ENCODE measurements at regions not wholly inside any gene's neighbourhood (a gene's known extent, or its start where the extent isn't known, plus 50 kb on each side); places are given as distances from the start of the nearest gene placed in this dataset.

DNA sequence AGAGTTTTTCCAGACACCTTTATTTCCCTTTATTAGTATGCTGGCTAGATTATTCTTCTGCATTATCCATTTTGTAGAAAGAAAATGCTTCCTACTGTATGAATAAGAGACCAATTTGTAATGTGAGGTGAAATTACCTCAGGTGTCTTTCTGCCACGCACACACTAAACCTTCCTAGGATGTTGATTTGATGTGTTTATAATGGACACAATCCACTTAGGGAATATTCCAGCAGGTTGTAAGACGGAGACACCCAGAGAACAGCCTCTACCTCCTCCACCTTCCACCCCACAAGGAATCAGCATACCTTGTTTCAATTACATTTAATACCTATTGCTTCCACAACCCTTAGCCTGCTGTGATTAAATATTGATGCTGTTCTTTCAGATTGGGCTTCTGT is 379.1 kb upstream of the KIRREL3 start:
- no peak overlapping the region for H3K23ac ChIP-seq (ENCODE audit: low read length in 2 of 2)
- H3K9ac ChIP-seq (ENCODE audit: low read length), result no peak overlapping the region
- no peak overlapping the region for H2BK12ac ChIP-seq (ENCODE audit: low read length in 2 of 2)
- no peak overlapping the region for H3K4me3 ChIP-seq (ENCODE audit: insufficient read depth in 1 of 2, low read depth in 1 of 2, low read length in 2 of 2)
- H4K91ac ChIP-seq (ENCODE audit: low read length), result no peak overlapping the region
- no peak overlapping the region for H3K27ac ChIP-seq (ENCODE audit: low read length, poor library complexity, severe bottlenecking)
- H3K14ac ChIP-seq (ENCODE audit: low read length in 2 of 2), result no peak overlapping the region
- no peak overlapping the region for H2BK15ac ChIP-seq (ENCODE audit: low read depth, poor library complexity, severe bottlenecking)
- H3K36me3 ChIP-seq (ENCODE audit: control insufficient read depth in 1 of 2, insufficient read depth in 2 of 2, low read depth in 1 of 2, low read length in 2 of 2), result no peaks in the 10 kb centered on the region
- H2AFZ ChIP-seq (ENCODE audit: low read depth, low read length), result no peak overlapping the region
- H3K4me1 ChIP-seq (ENCODE audit: control insufficient read depth, insufficient read depth, low read depth, low read length), result no peaks in the 10 kb centered on the region
- H2BK120ac ChIP-seq (ENCODE audit: low read depth, low read length), result no peak overlapping the region
- H3K18ac ChIP-seq (ENCODE audit: low read depth in 1 of 2, low read length in 2 of 2), result no peak overlapping the region
- DNase-seq, result no peak
- H3K9me3 ChIP-seq (ENCODE audit: control insufficient read depth, low read length), result no peaks in the 10 kb centered on the region
- no peak overlapping the region for H2AK5ac ChIP-seq (ENCODE audit: low read length, severe bottlenecking)
- no peaks in the 10 kb centered on the region for H3K79me1 ChIP-seq (replicated peaks; ENCODE audit: low read length, poor library complexity, severe bottlenecking)
- no peak overlapping the region for H4K8ac ChIP-seq (ENCODE audit: low read length)
- no CpG with 5 or more reads among the region's 2 CpGs for WGBS
- H3K4ac ChIP-seq (ENCODE audit: low read depth in 1 of 2, low read length in 2 of 2), result no peak overlapping the region
- H2BK5ac ChIP-seq (ENCODE audit: low read depth, low read length, poor library complexity, severe bottlenecking), result no peak overlapping the region
- H3K4me2 ChIP-seq (ENCODE audit: low read length, poor library complexity, severe bottlenecking), result no peak overlapping the region
- H3K27me3 ChIP-seq (ENCODE audit: control insufficient read depth in 1 of 2, insufficient read depth in 1 of 2, low read length in 2 of 2), result no peaks in the 10 kb centered on the region

DNA sequence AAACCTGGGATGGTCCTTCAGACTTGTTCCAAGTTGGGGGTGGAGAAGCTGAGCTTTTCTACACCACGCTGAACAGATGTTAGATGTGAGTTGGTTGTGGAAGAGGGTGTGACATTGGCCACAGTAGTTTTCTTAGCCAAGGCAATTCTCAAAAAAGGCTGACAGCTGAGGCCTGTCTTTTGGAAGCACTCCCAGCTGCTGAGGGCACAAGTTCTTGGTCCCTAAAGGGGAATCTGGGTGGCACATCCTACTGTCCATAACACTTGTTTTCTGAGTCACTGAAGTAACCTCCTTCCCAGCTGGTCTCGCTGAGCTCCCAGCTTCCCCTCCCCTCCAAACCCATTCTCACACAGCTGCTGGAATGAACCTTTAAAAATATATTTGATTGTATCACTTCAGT is 375.7 kb upstream of the KIRREL3 start:
- H4K8ac ChIP-seq (ENCODE audit: low read length), result no peak overlapping the region
- no peak overlapping the region for H3K23ac ChIP-seq (ENCODE audit: low read length in 2 of 2)
- no peak overlapping the region for H3K18ac ChIP-seq (ENCODE audit: low read depth in 1 of 2, low read length in 2 of 2)
- H3K79me1 ChIP-seq (replicated peaks; ENCODE audit: low read length, poor library complexity, severe bottlenecking), result no peaks in the 10 kb centered on the region
- H2BK5ac ChIP-seq (ENCODE audit: low read depth, low read length, poor library complexity, severe bottlenecking), result no peak overlapping the region
- H3K36me3 ChIP-seq (ENCODE audit: control insufficient read depth in 1 of 2, insufficient read depth in 2 of 2, low read depth in 1 of 2, low read length in 2 of 2), result no peaks in the 10 kb centered on the region
- WGBS, result 63% methylated on average over 2 of the region's 2 CpGs
- H3K9ac ChIP-seq (ENCODE audit: low read length), result no peak overlapping the region
- H2BK12ac ChIP-seq (ENCODE audit: low read length in 2 of 2), result no peak overlapping the region
- H2BK15ac ChIP-seq (ENCODE audit: low read depth, poor library complexity, severe bottlenecking), result no peak overlapping the region
- DNase-seq, result no peak
- no peaks in the 10 kb centered on the region for H3K27me3 ChIP-seq (ENCODE audit: control insufficient read depth in 1 of 2, insufficient read depth in 1 of 2, low read length in 2 of 2)
- no peak overlapping the region for H3K4ac ChIP-seq (ENCODE audit: low read depth in 1 of 2, low read length in 2 of 2)
- no peaks in the 10 kb centered on the region for H3K4me1 ChIP-seq (ENCODE audit: control insufficient read depth, insufficient read depth, low read depth, low read length)
- H2BK120ac ChIP-seq (ENCODE audit: low read depth, low read length), result no peak overlapping the region
- no peak overlapping the region for H3K27ac ChIP-seq (ENCODE audit: low read length, poor library complexity, severe bottlenecking)
- no peak overlapping the region for H3K4me3 ChIP-seq (ENCODE audit: insufficient read depth in 1 of 2, low read depth in 1 of 2, low read length in 2 of 2)
- H2AK5ac ChIP-seq (ENCODE audit: low read length, severe bottlenecking), result no peak overlapping the region
- no peak overlapping the region for H2AFZ ChIP-seq (ENCODE audit: low read depth, low read length)
- H3K14ac ChIP-seq (ENCODE audit: low read length in 2 of 2), result no peak overlapping the region
- H4K91ac ChIP-seq (ENCODE audit: low read length), result no peak overlapping the region
- no peaks in the 10 kb centered on the region for H3K9me3 ChIP-seq (ENCODE audit: control insufficient read depth, low read length)
- H3K4me2 ChIP-seq (ENCODE audit: low read length, poor library complexity, severe bottlenecking), result no peak overlapping the region

DNA sequence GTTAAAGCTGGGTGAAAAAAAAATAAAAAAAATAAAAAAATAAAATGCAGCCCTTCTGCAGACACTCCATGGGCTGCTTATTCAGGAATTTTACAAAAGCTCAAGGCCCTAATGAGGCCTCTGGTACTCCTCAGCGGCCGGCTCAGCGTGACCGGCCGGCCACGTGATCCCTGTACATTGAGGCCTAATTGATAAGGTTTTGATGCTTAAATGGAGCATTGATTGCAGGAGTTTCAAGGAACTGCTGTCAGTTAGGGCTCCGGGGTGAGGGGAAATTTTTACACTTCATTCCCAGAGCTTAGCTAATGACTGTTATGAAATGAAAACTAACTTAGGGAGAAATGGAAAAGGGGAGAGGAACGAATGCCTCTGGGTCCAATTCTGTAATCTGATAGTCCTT is 368.8 kb upstream of the KIRREL3 start:
- 92% methylated on average over 8 of the region's 8 CpGs for WGBS

DNA sequence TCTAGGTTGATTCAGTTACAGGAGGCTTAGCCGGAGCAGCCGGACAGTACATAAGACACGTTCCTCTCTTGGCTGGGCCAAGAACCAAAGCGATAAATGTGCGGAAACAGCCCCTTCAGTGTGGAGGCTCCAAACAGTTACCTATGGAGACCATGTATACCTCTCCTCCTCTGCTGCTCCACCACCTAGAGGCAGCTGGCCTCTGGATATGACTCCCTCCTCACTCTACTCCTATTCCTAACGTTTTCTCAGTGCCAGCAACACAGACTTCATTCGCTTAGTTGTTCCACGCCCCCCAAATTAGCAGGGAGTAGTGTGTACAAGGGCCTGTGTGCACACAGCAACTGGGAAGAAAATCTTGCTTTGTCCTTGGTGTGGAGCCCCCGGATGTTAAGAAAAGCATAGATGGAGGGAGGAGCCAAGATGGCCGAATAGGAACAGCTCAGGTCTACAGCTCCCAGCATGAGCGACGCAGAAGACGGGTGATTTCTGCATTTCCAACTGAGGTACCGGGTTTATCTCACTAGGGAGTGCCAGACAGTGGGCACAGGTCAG is 362.3 kb upstream of the KIRREL3 start:
- no peak overlapping the region for H3K18ac ChIP-seq (ENCODE audit: low read depth in 1 of 2, low read length in 2 of 2)
- H2AK5ac ChIP-seq (ENCODE audit: low read length, severe bottlenecking), result no peak overlapping the region
- H2BK12ac ChIP-seq (ENCODE audit: low read length in 2 of 2), result no peak overlapping the region
- no peak overlapping the region for H2BK15ac ChIP-seq (ENCODE audit: low read depth, poor library complexity, severe bottlenecking)
- no peak overlapping the region for H3K23ac ChIP-seq (ENCODE audit: low read length in 2 of 2)
- no peak overlapping the region for H3K14ac ChIP-seq (ENCODE audit: low read length in 2 of 2)
- H2BK5ac ChIP-seq (ENCODE audit: low read depth, low read length, poor library complexity, severe bottlenecking), result no peak overlapping the region
- H3K9me3 ChIP-seq (ENCODE audit: control insufficient read depth, low read length), result no peaks in the 10 kb centered on the region
- H2BK120ac ChIP-seq (ENCODE audit: low read depth, low read length), result no peak overlapping the region
- H3K36me3 ChIP-seq (ENCODE audit: control insufficient read depth in 1 of 2, insufficient read depth in 2 of 2, low read depth in 1 of 2, low read length in 2 of 2), result no peaks in the 10 kb centered on the region
- no peak overlapping the region for H4K91ac ChIP-seq (ENCODE audit: low read length)
- no peak overlapping the region for H3K4me2 ChIP-seq (ENCODE audit: low read length, poor library complexity, severe bottlenecking)
- no peaks in the 10 kb centered on the region for H3K79me1 ChIP-seq (replicated peaks; ENCODE audit: low read length, poor library complexity, severe bottlenecking)
- H3K4ac ChIP-seq (ENCODE audit: low read depth in 1 of 2, low read length in 2 of 2), result no peak overlapping the region
- DNase-seq, result no peak
- 91% methylated on average over 13 of the region's 14 CpGs for WGBS
- no peak overlapping the region for H4K8ac ChIP-seq (ENCODE audit: low read length)
- no peak overlapping the region for H3K27ac ChIP-seq (ENCODE audit: low read length, poor library complexity, severe bottlenecking)
- no peaks in the 10 kb centered on the region for H3K4me1 ChIP-seq (ENCODE audit: control insufficient read depth, insufficient read depth, low read depth, low read length)
- H3K9ac ChIP-seq (ENCODE audit: low read length), result no peak overlapping the region
- H3K4me3 ChIP-seq (ENCODE audit: insufficient read depth in 1 of 2, low read depth in 1 of 2, low read length in 2 of 2), result no peak overlapping the region
- no peaks in the 10 kb centered on the region for H3K27me3 ChIP-seq (ENCODE audit: control insufficient read depth in 1 of 2, insufficient read depth in 1 of 2, low read length in 2 of 2)
- H2AFZ ChIP-seq (ENCODE audit: low read depth, low read length), result no peak overlapping the region

More for the DNA sequence above, 368.8 kb upstream of the KIRREL3 start:
- Histone ChIP-seq H2AFZ (ENCODE audit: low read depth, low read length) (no peak overlapping the region), H2AK5ac (ENCODE audit: low read length, severe bottlenecking) (no peak overlapping the region), H2BK5ac (ENCODE audit: low read depth, low read length, poor library complexity, severe bottlenecking) (no peak overlapping the region), H2BK120ac (ENCODE audit: low read depth, low read length) (no peak overlapping the region), H3K79me1 (replicated peaks; ENCODE audit: low read length, poor library complexity, severe bottlenecking) (no peaks in the 10 kb centered on the region), H3K9ac (ENCODE audit: low read length) (no peak overlapping the region), H2BK15ac (ENCODE audit: low read depth, poor library complexity, severe bottlenecking) (no peak overlapping the region), H3K27me3 (ENCODE audit: control insufficient read depth in 1 of 2, insufficient read depth in 1 of 2, low read length in 2 of 2) (no peaks in the 10 kb centered on the region), H3K14ac (ENCODE audit: low read length in 2 of 2) (no peak overlapping the region), H3K27ac (ENCODE audit: low read length, poor library complexity, severe bottlenecking) (no peak overlapping the region), H3K4ac (ENCODE audit: low read depth in 1 of 2, low read length in 2 of 2) (no peak overlapping the region), H2BK12ac (ENCODE audit: low read length in 2 of 2) (no peak overlapping the region), H3K4me2 (ENCODE audit: low read length, poor library complexity, severe bottlenecking) (no peak overlapping the region), H4K91ac (ENCODE audit: low read length) (no peak overlapping the region), H3K36me3 (ENCODE audit: control insufficient read depth in 1 of 2, insufficient read depth in 2 of 2, low read depth in 1 of 2, low read length in 2 of 2) (no peaks in the 10 kb centered on the region), H3K4me1 (ENCODE audit: control insufficient read depth, insufficient read depth, low read depth, low read length) (no peaks in the 10 kb centered on the region), H3K18ac (ENCODE audit: low read depth in 1 of 2, low read length in 2 of 2) (no peak overlapping the region), H3K9me3 (ENCODE audit: control insufficient read depth, low read length) (peaks cover 2% of the 10 kb centered on the region), H3K4me3 (ENCODE audit: insufficient read depth in 1 of 2, low read depth in 1 of 2, low read length in 2 of 2) (no peak overlapping the region), H3K23ac (ENCODE audit: low read length in 2 of 2) (no peak overlapping the region), H4K8ac (ENCODE audit: low read length) (no peak overlapping the region)
- DNase-seq, result no peak

Data from mesenchymal stem cell (in vitro differentiated cells and primary cell).